ENCODE measurements at regions not wholly inside any gene's neighbourhood (a gene's known extent, or its start where the extent isn't known, plus 50 kb on each side); places are given as distances from the start of the nearest gene placed in this dataset.

DNA sequence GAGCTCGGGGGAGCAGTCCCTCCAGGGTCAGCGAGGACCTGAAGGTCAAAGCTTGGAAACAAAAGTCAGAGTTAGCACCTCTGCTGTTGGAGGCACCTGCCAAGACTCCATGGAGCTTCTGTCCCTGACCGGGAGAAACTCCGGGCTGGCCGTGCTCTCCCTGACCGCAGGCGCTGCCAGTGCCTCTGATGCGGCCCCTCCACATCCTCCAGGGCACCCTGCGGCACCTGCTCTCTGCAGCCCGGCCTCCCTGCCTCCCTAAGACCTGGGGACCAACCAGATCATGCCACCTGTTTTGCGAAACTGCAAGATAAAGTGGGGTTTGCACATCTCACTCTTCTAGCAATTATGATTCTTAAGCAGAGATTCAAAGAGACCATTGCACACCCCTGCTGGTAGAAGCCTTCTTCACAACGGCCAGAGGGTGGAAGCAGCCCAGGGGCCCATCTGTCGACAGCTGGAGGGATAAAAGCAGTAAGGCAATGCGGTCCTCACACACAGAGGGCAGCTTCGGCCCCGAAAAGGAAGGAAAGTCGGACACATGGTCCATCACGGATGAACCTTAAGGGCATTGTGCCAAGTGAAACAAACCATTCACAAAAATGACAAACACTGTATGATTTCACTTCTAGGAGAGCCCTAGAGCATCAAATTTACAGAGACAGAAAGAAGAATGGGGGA, 477.1 kb downstream of the BRD1 start:
- TF ChIP-seq CREB5 (CRISPR knock-in tag; IDR thresholded peaks at IDR 0.05; ENCODE audit: low read depth) (no peak), TOX (CRISPR knock-in tag; IDR thresholded peaks at IDR 0.05; ENCODE audit: borderline replicate concordance) (no peak), RARB (CRISPR knock-in tag; IDR thresholded peaks at IDR 0.05) (no peak), OSR1 (CRISPR knock-in tag; IDR thresholded peaks at IDR 0.05) (no peak), GLIS3 (CRISPR knock-in tag; IDR thresholded peaks at IDR 0.05) (no peak), CSDC2 (CRISPR knock-in tag; IDR thresholded peaks at IDR 0.05) (no peak), ZNF8 (CRISPR knock-in tag; IDR thresholded peaks at IDR 0.05) (no peak), ZC3H10 (CRISPR knock-in tag; IDR thresholded peaks at IDR 0.05) (no peak), ZFP3 (CRISPR knock-in tag; IDR thresholded peaks at IDR 0.05) (no peak), PPARA (CRISPR knock-in tag; IDR thresholded peaks at IDR 0.05; ENCODE audit: borderline replicate concordance) (no peak), ZNF565 (CRISPR knock-in tag; conservative IDR thresholded peaks at IDR 0.05; ENCODE audit: low read depth) (no peak), TCF4 (CRISPR knock-in tag; IDR thresholded peaks at IDR 0.05; ENCODE audit: borderline replicate concordance) (no peak), SNAI2 (CRISPR knock-in tag; IDR thresholded peaks at IDR 0.05) (no peak), ZFP30 (CRISPR knock-in tag; IDR thresholded peaks at IDR 0.05) (no peak), BACH2 (CRISPR knock-in tag; IDR thresholded peaks at IDR 0.05; ENCODE audit: borderline replicate concordance) (no peak), ZNF70 (CRISPR knock-in tag; IDR thresholded peaks at IDR 0.05) (no peak)
- TF ChIP-seq, protein P1, sequence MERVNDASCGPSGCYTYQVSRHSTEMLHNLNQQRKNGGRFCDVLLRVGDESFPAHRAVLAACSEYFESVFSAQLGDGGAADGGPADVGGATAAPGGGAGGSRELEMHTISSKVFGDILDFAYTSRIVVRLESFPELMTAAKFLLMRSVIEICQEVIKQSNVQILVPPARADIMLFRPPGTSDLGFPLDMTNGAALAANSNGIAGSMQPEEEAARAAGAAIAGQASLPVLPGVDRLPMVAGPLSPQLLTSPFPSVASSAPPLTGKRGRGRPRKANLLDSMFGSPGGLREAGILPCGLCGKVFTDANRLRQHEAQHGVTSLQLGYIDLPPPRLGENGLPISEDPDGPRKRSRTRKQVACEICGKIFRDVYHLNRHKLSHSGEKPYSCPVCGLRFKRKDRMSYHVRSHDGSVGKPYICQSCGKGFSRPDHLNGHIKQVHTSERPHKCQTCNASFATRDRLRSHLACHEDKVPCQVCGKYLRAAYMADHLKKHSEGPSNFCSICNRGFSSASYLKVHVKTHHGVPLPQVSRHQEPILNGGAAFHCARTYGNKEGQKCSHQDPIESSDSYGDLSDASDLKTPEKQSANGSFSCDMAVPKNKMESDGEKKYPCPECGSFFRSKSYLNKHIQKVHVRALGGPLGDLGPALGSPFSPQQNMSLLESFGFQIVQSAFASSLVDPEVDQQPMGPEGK (CRISPR knock-in tag; IDR thresholded peaks at IDR 0.05; ENCODE audit: borderline replicate concordance): no peak
- TF ChIP-seq, protein P2, sequence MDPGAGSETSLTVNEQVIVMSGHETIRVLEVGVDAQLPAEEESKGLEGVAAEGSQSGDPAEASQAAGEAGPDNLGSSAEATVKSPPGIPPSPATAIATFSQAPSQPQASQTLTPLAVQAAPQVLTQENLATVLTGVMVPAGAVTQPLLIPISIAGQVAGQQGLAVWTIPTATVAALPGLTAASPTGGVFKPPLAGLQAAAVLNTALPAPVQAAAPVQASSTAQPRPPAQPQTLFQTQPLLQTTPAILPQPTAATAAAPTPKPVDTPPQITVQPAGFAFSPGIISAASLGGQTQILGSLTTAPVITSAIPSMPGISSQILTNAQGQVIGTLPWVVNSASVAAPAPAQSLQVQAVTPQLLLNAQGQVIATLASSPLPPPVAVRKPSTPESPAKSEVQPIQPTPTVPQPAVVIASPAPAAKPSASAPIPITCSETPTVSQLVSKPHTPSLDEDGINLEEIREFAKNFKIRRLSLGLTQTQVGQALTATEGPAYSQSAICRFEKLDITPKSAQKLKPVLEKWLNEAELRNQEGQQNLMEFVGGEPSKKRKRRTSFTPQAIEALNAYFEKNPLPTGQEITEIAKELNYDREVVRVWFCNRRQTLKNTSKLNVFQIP (CRISPR knock-in tag; IDR thresholded peaks at IDR 0.05; ENCODE audit: borderline replicate concordance, low read depth): no peak
- TF ChIP-seq, protein P3, sequence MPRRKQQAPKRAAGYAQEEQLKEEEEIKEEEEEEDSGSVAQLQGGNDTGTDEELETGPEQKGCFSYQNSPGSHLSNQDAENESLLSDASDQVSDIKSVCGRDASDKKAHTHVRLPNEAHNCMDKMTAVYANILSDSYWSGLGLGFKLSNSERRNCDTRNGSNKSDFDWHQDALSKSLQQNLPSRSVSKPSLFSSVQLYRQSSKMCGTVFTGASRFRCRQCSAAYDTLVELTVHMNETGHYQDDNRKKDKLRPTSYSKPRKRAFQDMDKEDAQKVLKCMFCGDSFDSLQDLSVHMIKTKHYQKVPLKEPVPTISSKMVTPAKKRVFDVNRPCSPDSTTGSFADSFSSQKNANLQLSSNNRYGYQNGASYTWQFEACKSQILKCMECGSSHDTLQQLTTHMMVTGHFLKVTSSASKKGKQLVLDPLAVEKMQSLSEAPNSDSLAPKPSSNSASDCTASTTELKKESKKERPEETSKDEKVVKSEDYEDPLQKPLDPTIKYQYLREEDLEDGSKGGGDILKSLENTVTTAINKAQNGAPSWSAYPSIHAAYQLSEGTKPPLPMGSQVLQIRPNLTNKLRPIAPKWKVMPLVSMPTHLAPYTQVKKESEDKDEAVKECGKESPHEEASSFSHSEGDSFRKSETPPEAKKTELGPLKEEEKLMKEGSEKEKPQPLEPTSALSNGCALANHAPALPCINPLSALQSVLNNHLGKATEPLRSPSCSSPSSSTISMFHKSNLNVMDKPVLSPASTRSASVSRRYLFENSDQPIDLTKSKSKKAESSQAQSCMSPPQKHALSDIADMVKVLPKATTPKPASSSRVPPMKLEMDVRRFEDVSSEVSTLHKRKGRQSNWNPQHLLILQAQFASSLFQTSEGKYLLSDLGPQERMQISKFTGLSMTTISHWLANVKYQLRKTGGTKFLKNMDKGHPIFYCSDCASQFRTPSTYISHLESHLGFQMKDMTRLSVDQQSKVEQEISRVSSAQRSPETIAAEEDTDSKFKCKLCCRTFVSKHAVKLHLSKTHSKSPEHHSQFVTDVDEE (CRISPR knock-in tag; IDR thresholded peaks at IDR 0.05): no peak
- ATAC-seq: no peak

- TF ChIP-seq, protein P2 (CRISPR knock-in tag; IDR thresholded peaks at IDR 0.05; ENCODE audit: borderline replicate concordance, low read depth): no peak
- TF ChIP-seq ZNF8 (CRISPR knock-in tag; IDR thresholded peaks at IDR 0.05) (no peak), RARB (CRISPR knock-in tag; IDR thresholded peaks at IDR 0.05) (no peak), GLIS3 (CRISPR knock-in tag; IDR thresholded peaks at IDR 0.05) (no peak)
- ATAC-seq: no peak
Measured at GRCh38 chr22:49349841-49350381, 477.8 kb downstream of the BRD1 start.

DNA sequence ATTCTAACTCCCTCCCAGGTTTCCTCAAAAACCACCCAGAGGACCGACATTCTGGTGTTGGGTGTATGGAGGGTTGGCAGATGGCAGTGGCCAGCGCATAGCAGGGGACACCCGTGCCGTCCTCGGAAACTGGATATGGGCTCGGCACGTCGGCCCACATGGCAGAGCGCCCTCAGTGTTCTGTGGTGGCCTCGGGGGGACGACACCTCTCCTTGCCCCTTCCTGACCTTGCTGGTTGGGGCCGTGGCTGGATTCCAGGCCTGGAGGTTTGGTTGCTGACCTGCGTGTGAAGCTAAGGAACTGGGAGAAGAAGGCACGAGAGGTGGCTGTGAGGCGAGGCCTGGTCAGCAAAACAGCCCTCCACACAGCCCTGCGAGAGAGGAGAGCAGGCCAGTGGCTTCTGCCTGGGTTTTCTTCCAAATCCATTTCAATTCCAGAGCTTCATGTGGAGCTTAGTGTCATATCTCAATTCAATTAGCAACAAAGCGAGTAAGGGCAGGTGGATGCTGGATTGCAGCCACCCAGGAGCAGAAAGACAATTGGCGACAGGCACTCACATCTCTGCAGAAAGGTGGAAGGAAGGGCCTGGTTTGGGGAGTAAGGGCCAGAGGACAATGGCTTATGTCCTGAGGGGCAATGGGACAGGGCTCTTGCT, 478.4 kb downstream of the BRD1 start:
- ATAC-seq: no peak
- TF ChIP-seq CSDC2 (CRISPR knock-in tag; IDR thresholded peaks at IDR 0.05): no peak
- TF ChIP-seq ZFP30 (CRISPR knock-in tag; IDR thresholded peaks at IDR 0.05): no peak
- TF ChIP-seq ESRRG (CRISPR knock-in tag; IDR thresholded peaks at IDR 0.05): no peak
- no peak for TF ChIP-seq ZNF8 (CRISPR knock-in tag; IDR thresholded peaks at IDR 0.05)
- no peak for TF ChIP-seq OSR1 (CRISPR knock-in tag; IDR thresholded peaks at IDR 0.05)
- TF ChIP-seq ISL1 (CRISPR knock-in tag; IDR thresholded peaks at IDR 0.05): no peak
- TF ChIP-seq, protein P3 (CRISPR knock-in tag; IDR thresholded peaks at IDR 0.05): no peak
- no peak for TF ChIP-seq ZFP3 (CRISPR knock-in tag; IDR thresholded peaks at IDR 0.05)
- TF ChIP-seq GLIS3 (CRISPR knock-in tag; IDR thresholded peaks at IDR 0.05): no peak
- TF ChIP-seq CREB5 (CRISPR knock-in tag; IDR thresholded peaks at IDR 0.05; ENCODE audit: low read depth): no peak

Measured in SK-N-SH treated with all-trans-retinoic acid at 6 μM for 48 hours (cell line).